HepG2 (cell line): ENCODE measurements at regions not wholly inside any gene's neighbourhood (a gene's known extent, or its start where the extent isn't known, plus 50 kb on each side); places are given as distances from the start of the nearest gene placed in this dataset.

Source experiments
- AKAP8 ChIP-seq: sonication (generic); formaldehyde crosslinking; IDR thresholded peaks from 2 replicates; pipeline ENCODE4 v1.5.1; 2020; ENCODE audit warnings: mild to moderate bottlenecking, missing genetic modification reagents
- ATRX ChIP-seq: sonication (generic); formaldehyde crosslinking; IDR thresholded peaks from 2 replicates; pipeline ENCODE4 v1.4.0; 2020; ENCODE audit warnings: missing genetic modification reagents, borderline replicate concordance
- BORCS8-MEF2B ChIP-seq: sonication (generic); formaldehyde crosslinking; IDR thresholded peaks from 2 replicates; pipeline ENCODE4 v1.8.0; 2022; ENCODE audit warnings: mild to moderate bottlenecking, missing genetic modification reagents
- GATA4 ChIP-seq: sonication (generic); IDR thresholded peaks from 2 replicates; pipeline ENCODE4 v1.6.1; 2016; ENCODE audit warnings: antibody characterized with exemption, low read depth, borderline replicate concordance
- HMG20A ChIP-seq: IDR thresholded peaks from 2 replicates; pipeline ENCODE4 v1.6.1; 2016; ENCODE audit warnings: borderline replicate concordance
- MXD3 ChIP-seq: IDR thresholded peaks from 2 replicates; pipeline ENCODE4 v1.6.1; 2016; ENCODE audit warnings: mild to moderate bottlenecking, missing biosample characterization, missing genetic modification reagents
- NFYB ChIP-seq: sonication (generic); formaldehyde crosslinking; IDR thresholded peaks from 2 replicates; pipeline ENCODE4 v1.4.0; 2020; ENCODE audit warnings: missing genetic modification reagents
- NRL ChIP-seq: sonication (generic); formaldehyde crosslinking; IDR thresholded peaks from 2 replicates; pipeline ENCODE4 v1.5.0; 2020; ENCODE audit warnings: missing genetic modification reagents, mild to moderate bottlenecking, moderate library complexity, borderline replicate concordance
- RBFOX2 ChIP-seq: fragments of 200-400 bp; formaldehyde crosslinking; IDR thresholded peaks from 2 replicates; pipeline ENCODE4 v1.6.1; 2017; ENCODE audit warnings: low read depth, mild to moderate bottlenecking, low read length
- RXRB ChIP-seq: IDR thresholded peaks from 2 replicates; pipeline ENCODE4 v1.6.1; 2016; ENCODE audit warnings: borderline replicate concordance, missing genetic modification reagents, missing compliant biosample characterization
- TGIF2 ChIP-seq: IDR thresholded peaks from 2 replicates; pipeline ENCODE4 v1.6.1; 2016; ENCODE audit warnings: control low read depth, missing compliant biosample characterization
- XRCC5 ChIP-seq: fragments of 200-400 bp; formaldehyde crosslinking; optimal IDR thresholded peaks from 2 replicates; pipeline ENCODE3; 2017; ENCODE audit warnings: mild to moderate bottlenecking, low read length
- ZFP37 ChIP-seq: sonication (generic); formaldehyde crosslinking; IDR thresholded peaks from 2 replicates; pipeline ENCODE4 v1.4.0; 2020; ENCODE audit warnings: missing genetic modification reagents, borderline replicate concordance
- ZNF446 ChIP-seq: sonication (generic); formaldehyde crosslinking; IDR thresholded peaks from 2 replicates; pipeline ENCODE4 v1.5.0; 2020; ENCODE audit warnings: mild to moderate bottlenecking, missing genetic modification reagents
- ZNF546 ChIP-seq: sonication (generic); formaldehyde crosslinking; conservative IDR thresholded peaks from 2 replicates; pipeline ENCODE4 v1.8.1; 2023; ENCODE audit warnings: mild to moderate bottlenecking, missing genetic modification reagents
- ZNF615 ChIP-seq: sonication (generic); formaldehyde crosslinking; IDR thresholded peaks from 2 replicates; pipeline ENCODE4 v1.5.0; 2020; ENCODE audit warnings: mild to moderate bottlenecking, missing genetic modification reagents, borderline replicate concordance
- TF ChIP-seq, protein P1 (sequence below): sonication (generic); formaldehyde crosslinking; IDR thresholded peaks from 2 replicates; pipeline ENCODE4 v1.4.0; 2020; ENCODE audit warnings: missing genetic modification reagents, borderline replicate concordance
- TF ChIP-seq, protein P2 (sequence below): sonication (generic); formaldehyde crosslinking; IDR thresholded peaks from 2 replicates; pipeline ENCODE4 v1.8.1; 2023; ENCODE audit warnings: mild to moderate bottlenecking, missing genetic modification reagents, borderline replicate concordance
- TF ChIP-seq, protein P3 (sequence below): sonication (generic); formaldehyde crosslinking; IDR thresholded peaks from 2 replicates; pipeline ENCODE4 v1.4.0; 2020; ENCODE audit warnings: missing genetic modification reagents
- TF ChIP-seq, protein P4 (sequence below): sonication (generic); formaldehyde crosslinking; IDR thresholded peaks from 2 replicates; pipeline ENCODE4 v1.5.1; 2020; ENCODE audit warnings: missing genetic modification reagents, mild to moderate bottlenecking, borderline replicate concordance
- TF ChIP-seq, protein P5 (sequence below): sonication (generic); formaldehyde crosslinking; IDR thresholded peaks from 2 replicates; pipeline ENCODE4 v1.5.0; 2020; ENCODE audit warnings: missing genetic modification reagents

GRCh38 chr17:72539981-72540897, 419.4 kb downstream of the SOX9 start (continued):
- TF ChIP-seq, protein P1, sequence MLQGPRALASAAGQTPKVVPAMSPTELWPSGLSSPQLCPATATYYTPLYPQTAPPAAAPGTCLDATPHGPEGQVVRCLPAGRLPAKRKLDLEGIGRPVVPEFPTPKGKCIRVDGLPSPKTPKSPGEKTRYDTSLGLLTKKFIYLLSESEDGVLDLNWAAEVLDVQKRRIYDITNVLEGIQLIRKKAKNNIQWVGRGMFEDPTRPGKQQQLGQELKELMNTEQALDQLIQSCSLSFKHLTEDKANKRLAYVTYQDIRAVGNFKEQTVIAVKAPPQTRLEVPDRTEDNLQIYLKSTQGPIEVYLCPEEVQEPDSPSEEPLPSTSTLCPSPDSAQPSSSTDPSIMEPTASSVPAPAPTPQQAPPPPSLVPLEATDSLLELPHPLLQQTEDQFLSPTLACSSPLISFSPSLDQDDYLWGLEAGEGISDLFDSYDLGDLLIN (CRISPR knock-in tag): no peak; the same call in 1 of the 2 replicates
- TF ChIP-seq ZNF446 (CRISPR knock-in tag) (no peak; the same call in 1 of the 2 replicates), AKAP8 (CRISPR knock-in tag) (no peak), NFYB (CRISPR knock-in tag) (no peak), GATA4 (no peak), XRCC5 (no peak), MXD3 (CRISPR knock-in tag) (no peak), BORCS8-MEF2B (no peak), ZFP37 (CRISPR knock-in tag) (no peak), ATRX (CRISPR knock-in tag) (no peak), ZNF546 (CRISPR knock-in tag) (no peak; the same call in 1 of the 2 replicates), NRL (CRISPR knock-in tag) (0 out of 2 replicates have a peak, but pooled peaks have one; percentile 43), HMG20A (CRISPR knock-in tag) (no peak), RXRB (CRISPR knock-in tag) (peak; percentile 70; the same call in 1 of the 2 replicates), RBFOX2 (peak; percentile 65), TGIF2 (CRISPR knock-in tag) (no peak), ZNF615 (no peak)
- TF ChIP-seq, protein P2, sequence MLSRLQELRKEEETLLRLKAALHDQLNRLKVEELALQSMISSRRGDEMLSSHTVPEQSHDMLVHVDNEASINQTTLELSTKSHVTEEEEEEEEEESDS (CRISPR knock-in tag): no peak; the same call in 1 of the 2 replicates
- TF ChIP-seq, protein P3, sequence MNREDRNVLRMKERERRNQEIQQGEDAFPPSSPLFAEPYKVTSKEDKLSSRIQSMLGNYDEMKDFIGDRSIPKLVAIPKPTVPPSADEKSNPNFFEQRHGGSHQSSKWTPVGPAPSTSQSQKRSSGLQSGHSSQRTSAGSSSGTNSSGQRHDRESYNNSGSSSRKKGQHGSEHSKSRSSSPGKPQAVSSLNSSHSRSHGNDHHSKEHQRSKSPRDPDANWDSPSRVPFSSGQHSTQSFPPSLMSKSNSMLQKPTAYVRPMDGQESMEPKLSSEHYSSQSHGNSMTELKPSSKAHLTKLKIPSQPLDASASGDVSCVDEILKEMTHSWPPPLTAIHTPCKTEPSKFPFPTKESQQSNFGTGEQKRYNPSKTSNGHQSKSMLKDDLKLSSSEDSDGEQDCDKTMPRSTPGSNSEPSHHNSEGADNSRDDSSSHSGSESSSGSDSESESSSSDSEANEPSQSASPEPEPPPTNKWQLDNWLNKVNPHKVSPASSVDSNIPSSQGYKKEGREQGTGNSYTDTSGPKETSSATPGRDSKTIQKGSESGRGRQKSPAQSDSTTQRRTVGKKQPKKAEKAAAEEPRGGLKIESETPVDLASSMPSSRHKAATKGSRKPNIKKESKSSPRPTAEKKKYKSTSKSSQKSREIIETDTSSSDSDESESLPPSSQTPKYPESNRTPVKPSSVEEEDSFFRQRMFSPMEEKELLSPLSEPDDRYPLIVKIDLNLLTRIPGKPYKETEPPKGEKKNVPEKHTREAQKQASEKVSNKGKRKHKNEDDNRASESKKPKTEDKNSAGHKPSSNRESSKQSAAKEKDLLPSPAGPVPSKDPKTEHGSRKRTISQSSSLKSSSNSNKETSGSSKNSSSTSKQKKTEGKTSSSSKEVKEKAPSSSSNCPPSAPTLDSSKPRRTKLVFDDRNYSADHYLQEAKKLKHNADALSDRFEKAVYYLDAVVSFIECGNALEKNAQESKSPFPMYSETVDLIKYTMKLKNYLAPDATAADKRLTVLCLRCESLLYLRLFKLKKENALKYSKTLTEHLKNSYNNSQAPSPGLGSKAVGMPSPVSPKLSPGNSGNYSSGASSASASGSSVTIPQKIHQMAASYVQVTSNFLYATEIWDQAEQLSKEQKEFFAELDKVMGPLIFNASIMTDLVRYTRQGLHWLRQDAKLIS (CRISPR knock-in tag): no peak
- TF ChIP-seq, protein P4, sequence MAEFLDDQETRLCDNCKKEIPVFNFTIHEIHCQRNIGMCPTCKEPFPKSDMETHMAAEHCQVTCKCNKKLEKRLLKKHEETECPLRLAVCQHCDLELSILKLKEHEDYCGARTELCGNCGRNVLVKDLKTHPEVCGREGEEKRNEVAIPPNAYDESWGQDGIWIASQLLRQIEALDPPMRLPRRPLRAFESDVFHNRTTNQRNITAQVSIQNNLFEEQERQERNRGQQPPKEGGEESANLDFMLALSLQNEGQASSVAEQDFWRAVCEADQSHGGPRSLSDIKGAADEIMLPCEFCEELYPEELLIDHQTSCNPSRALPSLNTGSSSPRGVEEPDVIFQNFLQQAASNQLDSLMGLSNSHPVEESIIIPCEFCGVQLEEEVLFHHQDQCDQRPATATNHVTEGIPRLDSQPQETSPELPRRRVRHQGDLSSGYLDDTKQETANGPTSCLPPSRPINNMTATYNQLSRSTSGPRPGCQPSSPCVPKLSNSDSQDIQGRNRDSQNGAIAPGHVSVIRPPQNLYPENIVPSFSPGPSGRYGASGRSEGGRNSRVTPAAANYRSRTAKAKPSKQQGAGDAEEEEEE (CRISPR knock-in tag): no peak
- TF ChIP-seq, protein P5, sequence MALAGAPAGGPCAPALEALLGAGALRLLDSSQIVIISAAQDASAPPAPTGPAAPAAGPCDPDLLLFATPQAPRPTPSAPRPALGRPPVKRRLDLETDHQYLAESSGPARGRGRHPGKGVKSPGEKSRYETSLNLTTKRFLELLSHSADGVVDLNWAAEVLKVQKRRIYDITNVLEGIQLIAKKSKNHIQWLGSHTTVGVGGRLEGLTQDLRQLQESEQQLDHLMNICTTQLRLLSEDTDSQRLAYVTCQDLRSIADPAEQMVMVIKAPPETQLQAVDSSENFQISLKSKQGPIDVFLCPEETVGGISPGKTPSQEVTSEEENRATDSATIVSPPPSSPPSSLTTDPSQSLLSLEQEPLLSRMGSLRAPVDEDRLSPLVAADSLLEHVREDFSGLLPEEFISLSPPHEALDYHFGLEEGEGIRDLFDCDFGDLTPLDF: no peak
